Tongue (tissue), 1 donor: ENCODE measurements at regions not wholly inside any gene's neighbourhood (a gene's known extent, or its start where the extent isn't known, plus 50 kb on each side); places are given as distances from the start of the nearest gene placed in this dataset.

ENCODE experiments used
- DNase-seq: peaks from one replicate; pipeline ENCODE4 v3.0.0-alpha.2; 2015

DNA sequence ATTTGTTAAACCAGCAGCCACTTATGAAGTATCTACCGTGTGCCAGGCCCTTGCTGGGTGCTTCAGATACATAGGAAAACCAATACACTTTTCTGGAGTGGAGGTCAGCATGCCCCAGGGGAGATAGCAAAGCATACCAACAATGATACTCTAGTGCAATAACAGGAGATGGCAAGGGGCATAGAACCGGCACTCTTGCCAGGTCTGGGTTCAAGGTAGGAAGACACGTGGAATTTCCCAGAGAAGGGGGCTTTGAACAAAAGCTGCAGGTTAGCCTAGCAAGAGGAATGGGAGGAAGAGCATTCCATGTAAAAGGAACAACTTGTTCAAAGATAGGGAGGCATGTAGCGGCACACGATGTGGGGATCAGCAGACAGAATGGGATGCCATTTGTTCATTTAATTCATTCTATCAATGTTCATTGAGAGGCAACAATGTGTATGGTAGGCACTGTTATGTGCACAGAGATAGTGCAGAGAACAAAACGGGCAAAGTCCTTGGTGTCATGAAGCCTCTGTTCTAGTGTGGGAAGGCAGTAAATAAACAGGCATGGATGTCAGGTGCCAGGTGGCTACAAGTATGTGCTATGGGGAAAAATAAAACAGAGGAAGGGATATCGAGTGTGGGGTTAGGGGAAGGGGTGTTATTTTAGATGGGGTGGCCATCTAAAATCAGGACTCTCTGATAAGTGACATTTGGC lies 162.6 kb upstream of the E2F8 start:
- no peak for DNase-seq

DNA sequence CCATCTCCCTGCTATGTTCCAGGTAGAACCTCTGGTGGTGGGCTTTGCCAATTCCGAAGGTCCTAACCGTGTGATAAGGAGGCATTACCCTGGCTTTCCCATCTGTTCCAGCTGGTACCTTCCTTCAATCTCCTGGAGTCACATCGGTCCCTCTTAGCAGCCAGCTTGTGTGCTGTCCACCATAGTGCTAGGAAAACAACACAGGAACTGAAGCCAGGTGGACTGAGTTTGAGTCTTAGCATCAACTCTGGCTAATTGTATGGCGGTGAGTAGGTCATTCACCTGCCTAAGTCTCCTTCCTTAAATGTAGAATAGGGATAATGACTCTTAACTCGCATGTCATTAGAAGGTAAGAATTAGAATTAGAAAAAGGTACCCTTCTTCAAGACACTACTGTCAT lies 159.6 kb upstream of the E2F8 start:
- DNase-seq, result no peak

DNA sequence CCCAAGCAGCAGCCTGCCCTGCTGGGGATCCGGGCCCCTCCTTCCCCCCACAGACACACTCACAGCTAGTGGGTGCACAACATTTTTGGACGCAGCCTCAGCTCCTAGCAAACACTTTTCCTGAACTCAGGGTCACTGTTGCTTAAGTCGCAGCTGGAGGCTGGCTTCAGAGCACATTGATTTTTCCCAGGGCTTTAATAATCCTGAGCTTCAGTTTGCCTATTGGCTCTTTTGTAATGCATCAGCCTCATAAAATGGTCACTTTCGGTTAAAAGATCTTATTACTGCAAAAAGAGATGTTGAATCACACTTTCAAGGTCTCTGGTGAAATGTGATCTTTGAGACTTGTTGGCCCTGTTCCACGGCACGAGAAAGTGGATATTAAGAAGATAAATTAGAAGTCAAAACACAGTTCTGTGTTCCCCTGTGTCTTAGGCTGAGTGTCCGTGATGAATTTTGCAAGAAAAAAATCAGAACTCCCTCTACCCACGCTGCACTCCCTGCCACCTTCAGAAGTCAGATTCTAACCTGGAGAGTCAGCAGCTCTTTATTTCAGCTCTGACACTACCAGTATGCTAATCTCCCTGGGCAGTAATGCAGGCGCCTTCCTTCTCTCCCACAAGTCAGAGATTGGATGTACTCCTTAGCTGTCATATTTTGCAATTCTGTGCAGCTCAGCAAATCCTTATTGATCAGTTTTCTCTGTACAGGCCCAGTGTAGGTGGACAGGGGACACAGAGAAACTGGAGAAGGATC lies 158.2 kb upstream of the E2F8 start:
- peak; percentile 10 for DNase-seq

DNA sequence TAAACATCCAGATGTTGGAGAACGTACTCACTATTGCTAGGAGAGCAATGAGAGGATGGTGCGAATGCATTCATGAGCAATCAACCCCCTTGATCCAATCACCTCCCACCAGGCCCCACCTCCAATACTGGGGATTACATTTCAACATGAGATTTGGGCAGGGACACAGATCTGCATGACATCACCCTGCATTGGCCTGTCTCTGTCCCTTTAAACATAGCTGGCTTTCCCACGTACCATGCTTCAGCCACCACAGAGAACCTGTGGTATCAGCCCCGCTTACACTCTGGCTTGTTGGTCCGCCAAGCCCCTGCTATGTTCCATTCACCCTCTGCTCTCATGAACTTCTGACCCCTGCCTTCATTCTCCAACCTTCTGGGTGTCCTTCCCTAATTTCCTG lies 157.5 kb upstream of the E2F8 start:
- no peak for DNase-seq

GRCh38 chr11:19395050-19395449 lies 154.3 kb upstream of the E2F8 start:
- DNase-seq, result no peak

GRCh38 chr11:19394525-19395016 lies 153.8 kb upstream of the E2F8 start:
- no peak for DNase-seq

DNA sequence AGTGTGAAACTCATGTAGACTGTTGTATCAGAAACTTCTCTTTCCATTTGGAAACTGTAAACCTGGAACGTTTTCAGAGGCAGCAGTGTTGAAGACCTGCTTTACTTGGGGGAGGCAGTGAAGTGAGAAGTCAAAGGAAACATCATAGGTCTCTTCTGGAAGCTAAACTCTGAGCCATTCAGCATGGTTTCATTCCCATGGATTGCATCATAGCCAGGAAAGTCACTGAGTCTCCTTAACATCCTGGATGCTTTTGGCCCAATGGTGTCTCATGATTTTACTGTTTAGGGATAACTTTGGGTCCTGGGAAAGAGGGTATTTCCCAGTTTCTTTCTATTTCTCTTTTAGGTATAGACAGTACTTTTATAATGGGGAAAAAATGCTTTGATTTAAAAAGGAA lies 153.2 kb upstream of the E2F8 start:
- DNase-seq, result no peak

DNA sequence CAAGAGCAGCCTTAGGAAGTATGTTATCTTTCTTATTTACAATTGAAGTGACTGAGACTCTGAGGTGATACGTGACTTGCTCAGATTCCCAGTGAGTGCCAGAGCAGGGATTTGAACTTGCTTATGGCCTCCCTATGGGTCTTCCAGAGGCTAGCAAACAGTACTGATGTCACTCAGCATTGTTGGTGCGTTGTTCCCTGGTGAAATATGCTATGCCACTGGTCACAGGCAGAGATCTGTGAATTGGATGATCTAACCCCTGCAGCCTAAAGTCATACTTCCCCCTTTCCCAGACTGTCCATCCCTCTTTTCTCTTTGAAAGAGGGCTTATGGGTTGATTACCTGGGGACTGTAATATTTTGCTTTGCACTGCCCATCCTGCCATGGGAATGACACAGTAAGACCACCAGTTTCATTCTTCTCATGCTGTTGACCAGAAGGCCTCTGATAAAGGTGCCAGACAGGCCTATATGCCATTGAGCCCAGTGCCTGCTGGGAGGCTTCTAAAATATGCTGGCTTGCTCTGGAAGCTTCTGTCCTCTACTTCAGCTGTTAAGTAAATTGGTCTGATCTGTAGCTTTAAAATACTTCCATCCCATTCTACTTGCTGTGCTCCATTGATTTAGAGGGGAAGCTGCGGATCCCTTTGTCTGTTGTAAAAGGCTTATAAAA lies 152.2 kb upstream of the E2F8 start:
- DNase-seq, result no peak

- DNase-seq, result no peak
Observed at GRCh38 chr11:19392321-19392720, 151.6 kb upstream of the E2F8 start.

DNA sequence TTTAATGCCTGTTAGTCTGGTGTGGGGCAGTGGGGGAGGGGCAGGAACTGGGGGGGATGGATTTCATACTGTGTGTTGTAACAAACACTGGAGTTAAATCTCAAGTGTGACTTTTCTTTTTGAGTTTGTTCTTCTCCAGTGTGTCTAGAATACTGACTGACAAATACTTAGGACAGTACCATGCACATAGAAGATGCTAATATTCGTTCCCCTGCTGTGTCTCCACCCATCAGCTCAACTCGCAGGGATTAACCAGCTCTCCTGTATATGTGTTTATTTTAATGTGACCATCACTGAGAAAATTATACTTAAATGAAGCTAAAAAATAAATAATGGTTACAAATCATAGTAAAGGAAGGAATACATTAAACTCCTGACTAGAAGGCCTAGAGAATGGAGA lies 150.9 kb upstream of the E2F8 start:
- no peak for DNase-seq

DNA sequence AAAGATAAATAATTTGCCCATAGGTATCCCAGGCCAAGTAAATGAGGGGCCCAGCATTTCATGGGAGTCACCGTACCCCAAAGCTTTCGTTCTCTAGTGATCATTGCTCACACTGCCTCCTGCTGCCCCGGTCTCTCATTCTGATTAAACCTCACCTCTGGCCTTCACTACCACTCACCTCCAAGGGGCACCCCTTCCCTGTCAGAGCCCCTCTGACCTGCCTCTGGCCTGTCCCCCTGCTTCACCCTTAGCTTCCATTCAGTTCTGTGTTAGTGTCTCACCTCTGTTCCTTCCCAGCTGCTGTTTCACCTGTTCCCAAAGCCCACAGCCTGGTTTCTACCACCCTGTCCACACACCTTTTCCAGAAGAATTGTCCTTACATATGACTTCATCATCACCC lies 150.3 kb upstream of the E2F8 start:
- DNase-seq, result no peak

DNA sequence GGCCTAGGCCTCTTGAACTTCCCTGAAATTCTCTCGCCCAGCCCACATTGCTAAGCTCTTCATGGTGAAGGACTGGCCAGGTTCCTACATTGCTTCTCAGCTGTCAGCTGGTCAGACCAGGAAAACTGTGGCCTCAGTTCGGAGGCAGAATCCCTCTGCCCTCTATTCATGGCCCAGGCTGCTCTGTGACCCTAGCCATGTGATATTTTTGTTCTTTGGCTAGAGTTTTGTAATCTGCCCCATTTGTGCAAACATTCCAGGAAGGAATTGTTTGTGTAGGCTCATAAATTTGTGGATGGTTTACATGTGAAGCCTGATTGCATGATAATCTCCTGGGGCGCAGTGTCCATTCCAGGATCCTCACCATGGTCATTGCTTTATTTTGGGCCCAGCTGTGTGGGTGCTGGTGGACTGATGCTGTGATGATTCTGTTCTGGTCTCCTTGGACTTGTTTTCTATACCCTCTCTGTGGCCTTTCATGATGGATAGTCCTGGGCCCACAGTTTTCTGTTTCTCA lies 149.1 kb upstream of the E2F8 start:
- no peak for DNase-seq

- no peak for DNase-seq
Observed at GRCh38 chr11:19382131-19382611, 141.4 kb upstream of the E2F8 start.

GRCh38 chr11:19380375-19380774 lies 139.6 kb upstream of the E2F8 start:
- no peak for DNase-seq

DNA sequence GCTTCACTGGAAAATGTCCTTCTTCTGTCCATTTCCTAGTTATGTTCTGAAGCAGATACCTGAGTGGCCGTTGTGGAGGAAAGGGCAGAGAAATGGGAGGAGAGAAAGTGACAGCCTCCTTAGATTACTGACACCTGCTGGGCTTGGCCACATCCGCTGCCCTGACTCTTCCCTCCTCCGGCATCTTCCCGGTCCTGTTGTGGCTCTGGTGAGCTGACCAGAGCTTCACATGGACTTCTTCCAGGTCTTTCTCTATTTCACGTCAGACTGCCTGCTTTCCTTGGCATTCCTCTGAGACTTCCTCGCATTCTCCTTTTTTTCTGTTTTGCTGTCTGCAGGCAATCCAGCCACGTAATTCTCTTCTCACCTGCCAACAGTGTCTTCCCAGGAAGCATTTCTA lies 138.7 kb upstream of the E2F8 start:
- DNase-seq, result no peak

DNA sequence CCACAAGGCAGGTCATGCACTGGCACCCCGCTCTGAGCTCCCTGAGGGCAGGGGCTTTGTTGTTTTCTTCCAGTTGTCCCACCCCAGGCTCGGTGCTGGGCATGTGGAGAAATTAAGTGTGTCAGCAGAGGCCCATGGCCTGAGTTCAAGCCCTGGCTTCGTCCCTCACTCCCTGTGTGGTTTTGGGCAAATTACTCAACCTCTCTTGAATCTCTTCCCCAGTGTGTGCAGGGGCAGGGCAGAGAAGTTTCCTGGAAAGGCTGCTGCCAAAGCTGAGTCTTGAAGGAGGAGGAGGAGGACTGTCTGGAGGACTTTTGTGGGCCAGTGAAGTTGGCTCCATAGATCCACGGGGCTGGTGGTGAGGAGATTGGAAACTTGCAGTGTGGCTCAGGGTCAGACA lies 138.1 kb upstream of the E2F8 start:
- no peak for DNase-seq

- no peak for DNase-seq
Observed at GRCh38 chr11:19377881-19378280, 137.1 kb upstream of the E2F8 start.

GRCh38 chr11:19375440-19375839 lies 134.7 kb upstream of the E2F8 start:
- DNase-seq, result no peak

DNA sequence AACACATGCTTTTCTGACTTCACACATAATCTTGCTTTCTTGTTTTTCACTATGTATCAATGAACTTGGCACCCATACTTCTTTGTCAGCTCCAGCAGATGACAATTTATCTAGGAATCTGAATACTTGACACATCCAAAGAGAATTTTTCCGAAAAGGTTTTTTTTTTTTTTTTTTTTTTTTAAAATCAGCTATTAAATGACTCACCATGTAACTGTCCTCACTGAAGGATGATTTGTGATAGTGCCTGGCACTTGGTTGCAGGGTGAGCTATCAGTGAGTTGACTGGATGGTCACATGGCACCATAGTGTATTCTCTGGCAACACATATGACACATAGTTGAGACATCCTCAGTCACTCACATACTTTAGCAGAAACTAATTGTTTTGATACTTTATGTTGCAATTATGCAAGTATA lies 133.4 kb upstream of the E2F8 start:
- no peak for DNase-seq

DNA sequence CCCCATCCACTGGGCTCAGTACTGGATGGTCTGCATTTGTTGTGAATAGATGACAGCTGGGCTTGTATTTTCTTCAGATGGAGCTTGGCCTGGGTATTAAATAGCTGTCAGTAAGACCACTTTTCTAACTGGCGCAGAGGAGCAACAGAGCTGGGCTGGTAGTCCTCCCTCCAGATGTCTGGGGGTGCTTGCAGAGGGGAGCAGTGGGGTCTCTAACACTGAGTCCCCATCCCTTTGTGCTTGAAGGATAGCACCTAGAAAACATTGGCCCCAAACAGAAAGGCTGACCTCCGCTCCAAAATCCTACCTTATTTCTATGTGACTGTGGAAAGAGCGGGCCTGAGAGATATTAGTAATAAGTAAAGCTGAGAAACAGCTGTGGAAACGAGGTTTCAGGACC lies 131.6 kb upstream of the E2F8 start:
- DNase-seq, result no peak

- peak; percentile 30 for DNase-seq
Observed at GRCh38 chr11:19370100-19370861, 129.5 kb upstream of the E2F8 start.

DNA sequence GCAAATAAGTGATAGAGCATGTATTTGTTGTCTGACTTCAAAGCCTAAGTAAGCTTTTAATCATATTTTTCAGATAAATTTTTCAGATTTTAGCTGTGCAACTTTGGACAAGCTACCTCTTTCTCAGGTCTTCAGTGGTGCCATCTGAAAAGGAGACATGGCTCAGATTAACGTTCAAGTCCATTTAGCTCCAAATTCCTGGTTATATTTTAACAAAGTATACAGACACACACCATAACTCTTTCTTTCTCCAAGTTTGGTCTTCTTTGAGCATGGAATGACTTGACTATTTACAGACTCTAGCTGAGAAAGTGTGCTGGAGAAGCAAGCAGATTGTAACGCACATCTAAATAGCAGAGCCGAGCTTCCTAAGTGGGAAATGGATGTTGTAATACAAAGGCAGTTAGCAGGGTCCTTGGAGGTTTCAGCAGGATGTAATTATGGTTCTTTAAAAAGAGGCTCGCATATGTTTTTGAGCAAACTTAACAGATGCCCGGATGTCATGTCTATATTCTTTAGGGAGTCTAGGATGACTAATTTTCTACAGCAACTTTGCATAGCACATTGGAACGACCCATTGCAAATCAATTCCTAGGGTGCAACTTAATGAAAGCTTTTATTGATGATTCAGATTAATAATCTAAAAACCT lies 128.1 kb upstream of the E2F8 start:
- DNase-seq, result peak; percentile 76
